HG03097 (cell line): ENCODE measurements at regions not wholly inside any gene's neighbourhood (a gene's known extent, or its start where the extent isn't known, plus 50 kb on each side); places are given as distances from the start of the nearest gene placed in this dataset.
"Not testable (repeated sequence)": the region's sequence is repeated elsewhere in the genome, so short reads cannot be mapped to it uniquely, and the experiment has no call there.

ENCODE experiments used
- ATAC-seq: cut with Tn5 transposase; IDR thresholded peaks from one replicate; pipeline ENCODE4 v1.9.1; 2021; ENCODE audit not compliant: unreplicated experiment, low FRiP score

- ATAC-seq = not testable (repeated sequence)
These were observed 268.3 kb upstream of the MKLN1 start for GRCh38 chr7:131059401-131059800.

GRCh38 chr7:131061158-131061557 is 266.5 kb upstream of the MKLN1 start:
- ATAC-seq = no peak

- no peak for ATAC-seq
These were observed 265.9 kb upstream of the MKLN1 start for GRCh38 chr7:131061818-131062217.

- ATAC-seq = no peak
These were observed 261.0 kb upstream of the MKLN1 start for GRCh38 chr7:131066635-131067034.

GRCh38 chr7:131067220-131067619 is 260.5 kb upstream of the MKLN1 start:
- ATAC-seq = no peak

- ATAC-seq = no peak
These were observed 259.1 kb upstream of the MKLN1 start for GRCh38 chr7:131068604-131069021.

GRCh38 chr7:131071786-131072504 is 255.7 kb upstream of the MKLN1 start:
- no peak for ATAC-seq

GRCh38 chr7:131072505-131073091 is 255.1 kb upstream of the MKLN1 start:
- no peak for ATAC-seq

GRCh38 chr7:131074043-131074442 is 253.6 kb upstream of the MKLN1 start:
- ATAC-seq = no peak

- no peak for ATAC-seq
These were observed 253.1 kb upstream of the MKLN1 start for GRCh38 chr7:131074585-131074984.

GRCh38 chr7:131075406-131075805 is 252.3 kb upstream of the MKLN1 start:
- no peak for ATAC-seq

GRCh38 chr7:131076032-131076431 is 251.6 kb upstream of the MKLN1 start:
- no peak for ATAC-seq

GRCh38 chr7:131076711-131077181 is 250.9 kb upstream of the MKLN1 start:
- no peak for ATAC-seq

- no peak for ATAC-seq
These were observed 249.9 kb upstream of the MKLN1 start for GRCh38 chr7:131077735-131078134.

- no peak for ATAC-seq
These were observed 246.9 kb upstream of the MKLN1 start for GRCh38 chr7:131080754-131081153.

GRCh38 chr7:131081308-131081707 is 246.4 kb upstream of the MKLN1 start:
- ATAC-seq = no peak

- no peak for ATAC-seq
These were observed 243.9 kb upstream of the MKLN1 start for GRCh38 chr7:131083781-131084180.

GRCh38 chr7:131084336-131084735 is 243.3 kb upstream of the MKLN1 start:
- ATAC-seq = not testable (repeated sequence)

GRCh38 chr7:131087756-131088658 is 239.7 kb upstream of the MKLN1 start:
- ATAC-seq = no peak

GRCh38 chr7:131090188-131090587 is 237.5 kb upstream of the MKLN1 start:
- ATAC-seq = no peak
